IPS DF 6.9 (cell line): ENCODE measurements at regions not wholly inside any gene's neighbourhood (a gene's known extent, or its start where the extent isn't known, plus 50 kb on each side); places are given as distances from the start of the nearest gene placed in this dataset.

Experiments
- DNase-seq: peaks from one replicate; pipeline ENCODE4 v3.0.0-alpha.2; 2013; ENCODE audit warnings: low read depth, low spot score
- H3K27ac ChIP-seq: one replicate; pipeline ENCODE4 v1.5.1; 2013; ENCODE audit warnings: low read length, control low read depth
- H3K27me3 ChIP-seq: 2 replicates; pipeline ENCODE4 v1.6.1; 2013; ENCODE audit warnings: mild to moderate bottlenecking, low read length; ENCODE audit not compliant: control insufficient read depth, insufficient read depth
- H3K36me3 ChIP-seq: 2 replicates; pipeline ENCODE4 v1.6.1; 2013; ENCODE audit warnings: low read length; ENCODE audit not compliant: control insufficient read depth, insufficient read depth
- H3K4me1 ChIP-seq: 2 replicates; pipeline ENCODE4 v1.6.1; 2013; ENCODE audit warnings: low read length; ENCODE audit not compliant: control insufficient read depth, insufficient read depth
- H3K4me3 ChIP-seq: 2 replicates; pipeline ENCODE4 v1.5.1; 2013; ENCODE audit warnings: mild to moderate bottlenecking, low read length
- H3K9me3 ChIP-seq: 2 replicates; pipeline ENCODE4 v1.6.1; 2013; ENCODE audit warnings: low read length, inconsistent platforms; ENCODE audit not compliant: control insufficient read depth, insufficient read depth
- WGBS: extraction: QIAGEN DNeasy Blood & Tissue Kit; methylation state at CpG from one replicate; pipeline ENCODE4 v1.1.7; 2013; ENCODE audit warnings: mixed read lengths, missing lambda C conversion rate; ENCODE audit not compliant: insufficient read length, insufficient coverage; 5-methylcytosine and 5-hydroxymethylcytosine counted together

DNA sequence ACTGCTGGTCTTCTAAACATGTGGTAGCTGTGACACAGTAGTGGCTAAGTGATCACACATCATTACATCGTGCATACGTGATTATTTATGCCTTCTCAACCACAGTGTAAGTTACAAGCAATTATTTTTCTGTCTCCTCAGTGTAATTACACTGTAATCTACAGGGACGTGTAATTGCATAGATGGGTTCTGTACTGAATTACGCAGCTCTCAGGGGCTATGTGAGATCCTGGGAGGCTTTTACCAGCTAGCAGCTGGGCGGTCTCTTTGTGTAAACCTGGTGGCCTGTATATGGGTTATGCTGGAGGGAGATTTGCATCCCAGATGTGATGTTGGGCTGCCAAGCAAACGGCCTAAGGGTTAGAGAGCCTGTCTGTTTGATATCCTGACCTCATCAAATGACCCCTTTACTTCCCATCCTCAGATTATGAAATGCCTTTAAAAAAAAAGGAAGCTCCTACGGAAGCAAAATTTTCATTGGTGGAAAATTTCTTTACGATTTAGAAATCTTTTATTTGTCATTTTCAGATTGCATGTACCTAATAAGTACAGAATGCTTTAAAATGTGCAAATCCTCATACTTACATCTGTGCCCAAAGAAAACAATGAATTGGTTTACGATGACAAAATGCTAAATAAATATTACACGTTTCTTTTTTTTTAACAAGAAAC lies 402.8 kb upstream of the JAG1 start:
- H3K27ac ChIP-seq = no peak overlapping the region
- no peaks in the 10 kb centered on the region for H3K9me3 ChIP-seq
- no peaks in the 10 kb centered on the region for H3K36me3 ChIP-seq
- no peaks in the 10 kb centered on the region for H3K27me3 ChIP-seq
- no peak for DNase-seq
- no CpG with 5 or more reads among the region's 10 CpGs for WGBS
- no peaks in the 10 kb centered on the region for H3K4me1 ChIP-seq
- no peak overlapping the region for H3K4me3 ChIP-seq

DNA sequence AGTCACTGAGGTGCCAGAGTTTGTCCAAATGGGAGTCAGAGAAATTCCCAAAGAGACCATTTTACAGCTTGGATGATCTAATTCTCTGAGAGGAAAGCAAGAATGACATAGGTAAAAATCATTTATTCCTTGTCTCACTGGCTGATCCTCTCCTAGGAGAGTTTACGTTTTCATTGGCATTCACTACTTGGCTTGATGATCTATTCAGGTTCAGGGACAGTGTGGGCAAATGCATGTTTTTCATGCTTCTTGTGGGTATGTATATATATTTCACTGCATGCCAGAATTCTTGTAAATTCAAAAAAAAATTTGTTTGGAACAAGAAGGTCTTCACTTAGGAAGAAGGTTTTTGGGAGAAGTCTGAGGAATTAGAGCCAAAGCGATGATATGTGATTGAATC lies 403.4 kb upstream of the JAG1 start:
- WGBS = no CpG with 5 or more reads among the region's 2 CpGs
- no peaks in the 10 kb centered on the region for H3K9me3 ChIP-seq
- H3K27ac ChIP-seq = no peak overlapping the region
- no peaks in the 10 kb centered on the region for H3K36me3 ChIP-seq
- DNase-seq = no peak
- H3K4me3 ChIP-seq = no peak overlapping the region
- no peaks in the 10 kb centered on the region for H3K4me1 ChIP-seq
- no peaks in the 10 kb centered on the region for H3K27me3 ChIP-seq

DNA sequence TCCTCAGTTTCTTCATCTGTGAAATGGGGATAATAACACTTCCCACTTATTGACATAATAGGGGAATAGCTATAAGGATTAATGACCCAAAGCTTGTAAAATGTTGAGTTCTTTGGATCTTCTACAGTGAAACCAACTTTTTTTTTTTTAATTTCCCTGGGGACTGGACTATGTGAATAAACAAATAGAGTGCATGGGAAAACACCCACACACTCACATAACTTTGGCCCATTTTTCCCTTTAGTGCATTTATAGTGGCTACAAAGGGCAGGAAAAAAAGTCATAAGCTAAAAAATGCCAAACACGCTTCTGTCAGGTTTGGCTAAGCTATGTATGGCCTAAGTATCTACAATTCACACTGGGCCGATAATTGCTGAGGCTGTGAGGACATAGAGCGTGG lies 406.2 kb upstream of the JAG1 start:
- Histone ChIP-seq H3K4me3 (no peak overlapping the region), H3K36me3 (no peaks in the 10 kb centered on the region), H3K9me3 (no peaks in the 10 kb centered on the region), H3K27ac (no peak overlapping the region), H3K4me1 (no peaks in the 10 kb centered on the region), H3K27me3 (no peaks in the 10 kb centered on the region)
- no CpG with 5 or more reads among the region's 3 CpGs for WGBS
- DNase-seq = no peak

DNA sequence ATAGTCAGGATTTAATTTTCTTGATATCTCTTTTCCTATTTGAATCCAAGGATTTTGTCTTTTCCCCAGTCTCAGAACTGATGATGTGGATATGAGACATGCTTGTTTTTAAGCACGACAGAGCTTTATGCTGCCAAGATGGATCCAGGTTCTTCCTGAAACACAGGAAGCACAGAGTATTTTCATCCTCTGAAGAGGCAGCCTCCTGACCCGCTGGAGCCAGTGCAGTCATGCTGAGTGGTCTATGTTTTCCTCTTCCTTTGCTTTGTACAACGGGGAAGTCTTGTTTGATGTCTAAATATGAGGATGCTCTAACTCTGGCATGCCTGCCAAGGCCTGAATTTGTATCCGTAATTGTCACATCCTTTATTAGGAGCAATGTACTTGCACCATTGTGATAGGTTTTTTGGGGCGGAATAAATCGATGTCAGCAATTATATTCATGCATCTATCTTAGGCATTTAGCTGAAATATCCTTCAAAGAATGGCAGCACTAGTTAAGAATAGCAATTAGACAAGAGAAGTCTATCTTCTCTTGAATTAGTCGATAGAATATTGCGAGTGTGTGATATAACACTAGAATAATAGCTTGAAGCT lies 407.1 kb upstream of the JAG1 start:
- no peak overlapping the region for H3K4me3 ChIP-seq
- H3K36me3 ChIP-seq = no peaks in the 10 kb centered on the region
- H3K9me3 ChIP-seq = no peaks in the 10 kb centered on the region
- H3K4me1 ChIP-seq = no peaks in the 10 kb centered on the region
- H3K27me3 ChIP-seq = no peaks in the 10 kb centered on the region
- H3K27ac ChIP-seq = no peak overlapping the region
- no peak for DNase-seq
- WGBS = no CpG with 5 or more reads among the region's 8 CpGs

DNA sequence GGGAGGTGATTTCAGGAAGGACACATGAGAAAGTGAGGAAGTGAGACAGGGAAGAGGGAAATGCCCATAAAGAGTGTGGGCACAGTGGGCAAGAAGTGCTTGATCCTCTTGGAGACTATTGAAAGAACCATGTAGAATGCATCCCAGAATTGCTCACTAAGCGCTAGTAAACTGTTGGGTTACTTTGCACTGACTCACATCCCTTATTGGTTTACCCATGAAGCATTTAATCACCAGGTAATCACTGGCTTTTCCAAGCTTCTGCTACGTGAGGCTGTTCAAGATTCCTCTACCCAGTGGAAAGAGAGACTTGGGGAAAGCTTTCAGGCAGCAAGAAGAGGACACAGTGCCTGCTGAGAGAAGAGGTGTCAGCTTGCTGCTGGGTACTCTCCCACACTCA lies 410.0 kb upstream of the JAG1 start:
- Histone ChIP-seq H3K4me3 (no peak overlapping the region), H3K9me3 (no peaks in the 10 kb centered on the region), H3K27ac (no peak overlapping the region), H3K36me3 (no peaks in the 10 kb centered on the region), H3K27me3 (no peaks in the 10 kb centered on the region), H3K4me1 (no peaks in the 10 kb centered on the region)
- no peak for DNase-seq
- WGBS = no CpG with 5 or more reads among the region's 2 CpGs

DNA sequence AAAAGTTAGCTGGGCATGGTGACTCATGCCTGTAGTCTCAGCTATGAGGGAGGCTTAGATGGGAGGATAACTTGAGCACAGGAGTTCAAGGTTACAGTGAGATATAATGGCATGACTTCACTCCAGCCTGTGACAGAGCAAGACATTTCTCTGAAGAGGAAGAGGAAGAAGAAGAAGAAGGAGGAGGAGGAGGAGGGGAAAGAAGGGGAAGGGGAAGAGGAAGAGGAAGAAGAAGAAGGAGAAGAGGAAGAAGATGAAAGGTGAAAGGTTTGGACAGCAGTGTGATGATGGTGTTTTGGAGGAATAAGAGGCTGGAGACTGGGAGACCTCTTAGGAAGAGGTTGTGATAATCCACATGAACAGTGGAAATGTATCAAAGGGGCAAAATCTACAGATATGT lies 410.7 kb upstream of the JAG1 start:
- Histone ChIP-seq H3K9me3 (no peaks in the 10 kb centered on the region), H3K27ac (no peak overlapping the region)

DNA sequence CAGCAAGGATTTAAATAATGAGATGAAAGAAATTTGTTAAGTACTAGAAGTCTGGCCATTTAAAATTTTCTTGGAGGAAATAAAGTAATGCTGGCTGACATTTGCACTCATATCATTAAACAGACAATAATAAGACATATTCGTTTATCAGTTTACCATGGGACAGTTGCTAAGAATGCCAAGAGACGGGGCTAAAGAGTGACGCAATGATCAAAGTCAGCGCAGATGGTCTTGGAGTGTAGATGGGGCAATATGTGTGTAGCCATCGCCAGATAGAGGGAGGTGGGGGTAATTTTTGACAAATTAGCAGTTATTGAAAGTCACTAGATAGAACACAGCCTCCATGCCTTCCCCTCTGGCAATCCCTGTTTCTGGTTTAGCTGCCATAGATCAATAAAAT lies 413.2 kb upstream of the JAG1 start:
- H3K9me3 ChIP-seq = no peaks in the 10 kb centered on the region
- no peaks in the 10 kb centered on the region for H3K4me1 ChIP-seq
- no peaks in the 10 kb centered on the region for H3K27me3 ChIP-seq
- WGBS = no CpG with 5 or more reads among the region's 5 CpGs
- no peak overlapping the region for H3K4me3 ChIP-seq
- no peak overlapping the region for H3K27ac ChIP-seq
- no peaks in the 10 kb centered on the region for H3K36me3 ChIP-seq
- no peak for DNase-seq

More for the DNA sequence above, 410.7 kb upstream of the JAG1 start:
- Histone ChIP-seq H3K4me1 (no peaks in the 10 kb centered on the region), H3K36me3 (no peaks in the 10 kb centered on the region), H3K27me3 (no peaks in the 10 kb centered on the region), H3K4me3 (no peak overlapping the region)
- DNase-seq = no peak

DNA sequence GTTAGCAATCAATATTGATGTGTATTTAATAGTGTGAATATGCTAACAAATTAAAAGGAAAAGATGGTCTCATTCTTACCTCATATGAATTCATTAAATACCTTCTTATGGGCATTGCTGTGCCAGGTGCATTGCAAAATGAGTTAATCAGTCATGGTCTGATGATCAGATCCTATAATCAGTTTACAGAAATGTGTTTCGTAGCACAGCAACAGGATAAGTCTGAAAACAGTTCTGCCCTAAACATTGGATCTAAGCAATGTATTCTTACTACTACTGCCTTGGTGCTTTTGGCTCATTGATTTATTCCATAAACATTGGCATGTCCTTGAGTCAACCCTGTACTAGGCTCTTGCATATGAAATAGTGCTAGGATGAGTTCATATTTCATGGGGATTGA lies 417.0 kb upstream of the JAG1 start:
- Histone ChIP-seq H3K4me1 (no peaks in the 10 kb centered on the region), H3K36me3 (no peaks in the 10 kb centered on the region), H3K27me3 (no peaks in the 10 kb centered on the region), H3K9me3 (no peaks in the 10 kb centered on the region), H3K4me3 (no peak overlapping the region), H3K27ac (no peak overlapping the region)
- no CpG with 5 or more reads among the region's 1 CpG for WGBS
- DNase-seq = no peak

DNA sequence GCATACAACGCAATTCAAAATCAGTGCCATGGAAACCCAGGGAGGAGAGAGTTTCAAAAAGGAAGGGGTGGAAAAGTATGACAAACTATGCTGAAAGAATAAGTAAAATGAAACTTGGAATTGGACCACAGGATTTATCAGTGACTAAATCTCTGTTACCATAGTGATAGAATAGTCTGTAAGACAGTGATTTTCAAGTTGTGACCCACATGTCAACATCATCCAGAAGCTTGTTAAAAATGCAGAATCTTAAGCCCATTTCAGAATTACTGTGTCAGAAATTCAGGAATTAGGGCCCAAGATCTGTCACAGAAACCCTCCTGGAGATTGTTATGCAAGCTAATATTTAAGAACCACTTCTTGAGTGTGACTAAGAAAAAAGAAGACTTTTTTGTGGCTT lies 417.7 kb upstream of the JAG1 start:
- H3K36me3 ChIP-seq = no peaks in the 10 kb centered on the region
- no peaks in the 10 kb centered on the region for H3K27me3 ChIP-seq
- no peak for DNase-seq
- no peak overlapping the region for H3K27ac ChIP-seq
- no peaks in the 10 kb centered on the region for H3K4me1 ChIP-seq
- no peak overlapping the region for H3K4me3 ChIP-seq
- no peaks in the 10 kb centered on the region for H3K9me3 ChIP-seq
- no CpG with 5 or more reads among the region's 1 CpG for whole genome bisulfite sequencing

DNA sequence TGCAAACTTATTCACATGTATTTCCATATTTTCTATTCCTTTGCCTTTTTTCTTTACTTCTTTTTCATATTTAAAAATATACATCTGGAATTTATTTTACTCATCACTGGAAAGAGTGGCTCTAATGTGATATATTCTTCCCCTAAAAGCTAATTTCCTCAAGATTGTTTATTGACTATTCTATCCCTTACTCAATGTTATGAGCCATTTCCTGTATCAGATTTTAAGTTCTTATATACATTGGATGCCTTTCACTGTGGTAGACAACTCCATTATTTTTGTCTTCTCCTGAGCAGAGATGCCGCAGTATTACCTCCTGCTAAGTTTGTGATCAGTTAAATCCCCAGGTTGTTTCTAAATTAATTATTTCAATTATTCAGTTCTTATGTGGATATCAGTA lies 418.4 kb upstream of the JAG1 start:
- no peaks in the 10 kb centered on the region for H3K36me3 ChIP-seq
- no peaks in the 10 kb centered on the region for H3K9me3 ChIP-seq
- H3K27me3 ChIP-seq = no peaks in the 10 kb centered on the region
- no peak overlapping the region for H3K4me3 ChIP-seq
- DNase-seq = no peak
- no CpG with 5 or more reads among the region's 1 CpG for WGBS
- no peak overlapping the region for H3K27ac ChIP-seq
- H3K4me1 ChIP-seq = no peaks in the 10 kb centered on the region

DNA sequence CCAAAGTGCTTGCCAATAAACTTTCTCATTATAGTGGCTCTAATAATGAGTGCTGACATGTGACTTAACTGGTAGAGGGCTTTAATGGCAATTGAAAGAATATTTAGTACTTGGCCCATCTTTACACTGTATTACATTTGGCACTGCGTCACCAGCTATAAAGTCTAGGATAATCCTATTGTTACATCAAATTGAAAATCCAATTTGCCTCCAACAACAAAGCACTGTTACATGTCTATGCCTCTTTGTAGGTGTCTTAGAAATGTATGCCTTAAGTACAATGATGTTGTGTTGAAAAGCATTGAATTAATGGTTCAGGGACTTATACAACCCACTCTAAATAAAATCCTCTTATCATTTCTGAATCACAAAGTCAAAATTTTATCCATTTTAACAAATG lies 420.4 kb upstream of the JAG1 start:
- Histone ChIP-seq H3K27ac (no peak overlapping the region), H3K36me3 (no peaks in the 10 kb centered on the region), H3K4me1 (no peaks in the 10 kb centered on the region), H3K9me3 (no peaks in the 10 kb centered on the region), H3K4me3 (no peak overlapping the region), H3K27me3 (no peaks in the 10 kb centered on the region)
- no peak for DNase-seq
- WGBS = no CpG with 5 or more reads among the region's 1 CpG
